NCI-H1105 (cell line): ENCODE measurements at regions not wholly inside any gene's neighbourhood (a gene's known extent, or its start where the extent isn't known, plus 50 kb on each side); places are given as distances from the start of the nearest gene placed in this dataset.
A peak's percentile ranks its signal among the peaks of the same experiment; 100 is the strongest.

Source experiments
- DNase-seq: peaks from one replicate; lab custom pipeline; 2025; lab: John Stamatoyannopoulos, UW

- no peak for DNase-seq
These were observed 151.4 kb upstream of the ETV3 start for GRCh38 chr1:157289424-157290105.

DNA sequence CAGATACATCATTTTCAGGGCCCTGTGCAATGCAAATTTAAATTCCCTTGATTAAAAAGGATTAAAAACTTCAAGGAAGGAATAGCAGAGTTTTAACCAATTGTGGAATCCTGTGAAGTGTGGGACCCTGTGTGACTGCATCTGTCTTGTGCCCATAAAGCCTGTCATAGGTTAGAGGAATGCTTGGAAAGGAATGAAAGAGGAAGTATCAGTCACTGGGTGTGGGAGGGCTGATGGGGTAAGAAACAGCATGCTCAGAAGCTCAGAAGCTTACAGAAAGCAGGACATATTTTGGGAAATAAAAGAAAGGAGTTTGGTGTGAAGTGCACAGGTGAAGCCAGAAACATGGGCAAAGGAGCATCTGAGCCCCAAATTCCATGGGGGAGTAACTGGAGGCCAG, 150.8 kb upstream of the ETV3 start:
- no peak for DNase-seq

GRCh38 chr1:157288492-157288891, 150.3 kb upstream of the ETV3 start:
- DNase-seq = no peak

- DNase-seq = no peak
These were observed 149.8 kb upstream of the ETV3 start for GRCh38 chr1:157288006-157288405.

- DNase-seq = no peak
These were observed 149.3 kb upstream of the ETV3 start for GRCh38 chr1:157287462-157287861.

GRCh38 chr1:157286646-157287420, 148.6 kb upstream of the ETV3 start:
- no peak for DNase-seq

GRCh38 chr1:157286096-157286495, 147.9 kb upstream of the ETV3 start:
- no peak for DNase-seq

DNA sequence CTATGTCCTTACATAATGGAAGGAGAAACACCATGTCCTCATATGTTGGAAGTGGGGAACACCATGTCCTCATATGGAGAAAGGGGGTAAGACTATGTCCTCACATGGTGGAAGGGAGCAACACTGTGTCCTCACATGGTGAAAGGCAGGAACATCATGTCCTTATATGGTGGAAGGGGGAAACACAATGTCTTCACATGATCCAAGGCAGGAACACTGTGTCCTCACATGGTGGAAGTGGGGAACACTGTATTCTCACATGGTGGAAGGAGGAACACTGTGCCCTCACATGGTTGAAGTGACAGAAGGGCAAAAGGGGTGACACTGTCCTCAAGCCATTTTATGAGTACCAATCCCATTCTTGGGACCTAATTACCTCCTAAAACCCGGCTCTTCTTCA, 146.3 kb upstream of the ETV3 start:
- no peak for DNase-seq

DNA sequence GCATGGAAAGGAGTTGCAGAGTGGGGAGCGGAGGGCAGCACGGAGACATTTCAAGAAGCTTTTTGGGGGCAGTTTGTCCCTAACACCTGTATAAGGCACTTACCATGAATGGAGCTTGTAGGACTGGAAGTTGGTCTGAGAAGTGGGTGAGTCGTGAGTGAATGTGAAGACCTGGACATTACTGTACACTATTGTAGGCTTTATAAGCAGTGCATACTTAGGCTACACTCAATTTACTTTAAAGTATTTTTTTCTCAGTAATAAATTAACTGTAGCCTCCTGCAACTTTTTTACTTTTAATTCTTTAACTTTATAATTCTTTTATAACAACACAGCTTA, 141.6 kb upstream of the ETV3 start:
- DNase-seq = no peak

- DNase-seq = no peak
These were observed 141.1 kb upstream of the ETV3 start for GRCh38 chr1:157279138-157279801.

DNA sequence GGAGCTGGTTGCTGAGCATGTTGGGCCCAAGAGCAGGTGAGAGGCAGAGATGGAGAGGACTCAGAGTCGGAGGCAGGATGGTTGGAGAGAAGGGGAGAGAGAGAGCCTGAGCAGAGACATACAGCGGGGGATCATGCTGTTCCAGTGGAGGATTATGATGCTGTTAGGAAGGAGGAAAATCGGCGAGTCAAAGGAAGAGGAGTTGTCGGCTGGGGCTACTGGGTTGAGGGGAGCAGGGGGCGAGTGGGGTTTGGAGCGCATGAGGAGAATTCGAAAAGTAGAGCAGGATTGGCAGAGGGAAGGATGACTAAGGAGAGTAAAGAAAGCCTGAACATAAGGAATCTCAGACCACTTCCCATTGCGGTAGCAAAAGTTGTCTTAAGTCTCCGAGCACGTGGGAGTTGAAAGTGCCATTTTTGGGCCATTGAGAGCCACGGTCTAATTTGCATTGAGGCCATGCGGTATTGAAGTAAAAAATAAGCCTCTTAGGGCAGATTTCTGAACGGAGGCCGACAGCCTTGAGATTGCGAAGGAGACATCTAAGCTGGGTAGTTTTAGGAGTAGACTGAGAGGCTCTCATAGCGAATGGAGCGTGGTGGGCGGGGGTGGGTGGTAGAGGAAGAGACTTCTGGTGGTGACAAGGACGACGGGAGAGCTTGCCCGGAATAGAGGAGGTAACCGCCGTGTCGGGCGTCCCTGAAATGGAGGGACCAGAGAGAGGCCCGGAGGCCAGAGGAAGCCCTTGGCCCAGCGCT, 140.4 kb upstream of the ETV3 start:
- no peak for DNase-seq

- DNase-seq = no peak
These were observed 139.7 kb upstream of the ETV3 start for GRCh38 chr1:157277913-157278312.

- no peak for DNase-seq
These were observed 139.1 kb upstream of the ETV3 start for GRCh38 chr1:157277281-157277680.

DNA sequence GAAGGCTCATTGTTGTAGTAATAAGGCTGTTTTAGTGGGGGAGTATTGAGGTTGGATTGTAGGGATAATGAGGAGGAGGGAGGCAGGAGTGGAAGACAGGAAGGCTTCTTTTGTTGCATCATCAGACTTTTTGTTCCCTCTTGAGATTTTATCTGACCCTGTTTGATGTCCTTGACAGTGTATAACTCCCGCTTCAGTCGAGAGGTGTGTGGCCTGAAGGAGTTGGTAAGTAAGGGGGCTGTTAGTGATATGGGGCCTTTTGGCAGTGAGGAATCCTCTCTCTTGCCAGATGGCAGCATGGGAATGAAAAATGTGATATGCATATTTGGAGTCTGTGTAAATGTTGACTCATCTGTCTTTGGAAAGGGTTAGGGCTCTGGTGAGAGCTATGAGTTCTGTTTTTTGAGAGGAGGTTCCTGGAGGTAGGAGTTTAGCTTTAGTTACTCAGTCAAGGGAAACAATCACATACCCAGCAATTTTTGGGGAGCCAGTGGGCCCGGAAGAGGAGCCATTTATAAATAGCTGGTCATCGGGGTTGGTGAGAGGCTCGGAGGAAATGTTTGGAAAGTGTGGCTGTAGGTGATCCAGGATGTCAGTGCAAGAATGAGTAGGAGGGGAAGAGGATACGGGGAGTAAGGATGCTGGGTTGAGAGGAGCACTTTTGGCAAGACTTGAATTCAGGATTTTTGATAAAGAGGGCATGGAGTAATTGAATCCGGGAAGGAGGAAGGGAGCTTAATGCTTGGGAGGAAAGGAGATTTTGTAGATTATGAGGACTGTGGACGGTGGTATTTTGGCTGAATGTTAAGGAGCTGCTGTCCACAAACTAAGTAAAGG, 136.7 kb upstream of the ETV3 start:
- no peak for DNase-seq

DNA sequence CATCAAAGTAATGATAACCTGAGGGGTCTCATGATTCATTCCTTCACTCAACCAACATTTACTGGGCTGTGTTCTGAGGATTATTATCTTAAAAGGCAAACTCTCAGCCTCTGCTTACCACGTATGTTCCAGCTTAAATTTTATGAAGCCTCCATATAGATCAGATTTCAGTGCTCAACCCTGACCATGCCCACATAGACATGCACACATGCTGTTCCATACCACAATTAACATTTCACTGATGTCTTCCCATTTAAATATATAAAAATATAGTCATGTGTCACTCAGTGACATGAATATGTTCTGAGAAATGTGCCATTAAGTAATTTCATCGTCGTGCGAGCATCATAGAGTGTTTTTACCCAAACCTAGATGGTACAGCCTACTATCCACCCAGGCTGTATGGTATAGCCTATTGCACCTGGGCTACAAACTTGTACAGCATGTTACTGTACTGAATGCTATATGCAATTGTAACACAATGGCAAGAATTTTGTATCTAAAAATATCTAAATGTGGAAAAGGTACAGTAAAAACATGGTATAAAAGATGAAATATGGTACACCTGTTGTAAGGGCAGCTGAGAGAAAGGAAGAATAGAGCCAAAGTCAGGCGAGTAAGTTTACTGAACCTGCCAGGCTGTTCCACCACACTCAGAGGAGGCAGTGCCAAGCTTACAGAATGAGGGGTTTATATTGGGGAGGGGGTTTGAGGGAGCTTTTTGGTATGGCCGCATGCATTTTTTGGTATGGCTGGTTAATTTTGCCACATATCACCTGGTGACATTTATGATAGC, 134.7 kb upstream of the ETV3 start:
- DNase-seq = no peak

- no peak for DNase-seq
These were observed 134.1 kb upstream of the ETV3 start for GRCh38 chr1:157272264-157272663.

GRCh38 chr1:157270705-157271274, 132.6 kb upstream of the ETV3 start:
- peak; percentile 5 for DNase-seq

- no peak for DNase-seq
These were observed 131.6 kb upstream of the ETV3 start for GRCh38 chr1:157269656-157270375.

GRCh38 chr1:157262891-157263290, 124.7 kb upstream of the ETV3 start:
- DNase-seq = no peak

DNA sequence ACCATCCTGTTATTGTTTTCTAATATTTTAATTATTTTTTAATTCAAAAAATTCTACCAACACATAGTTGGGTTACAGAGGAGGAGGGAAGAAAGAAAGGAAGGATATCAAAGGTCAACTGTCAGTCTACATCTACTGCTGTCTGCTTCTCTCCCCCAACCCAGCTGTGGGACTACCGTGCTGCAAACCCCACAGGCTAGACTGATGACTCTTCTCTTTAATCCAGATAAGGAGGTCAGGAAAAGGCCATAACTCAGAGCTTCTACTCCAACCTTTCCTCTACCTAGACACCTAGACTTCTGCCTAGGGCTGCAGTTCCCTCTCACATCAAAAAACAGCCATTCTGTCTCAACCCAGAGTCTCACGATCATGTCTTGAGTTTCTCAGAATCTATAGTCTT, 124.2 kb upstream of the ETV3 start:
- no peak for DNase-seq
